ENCODE measurements at regions not wholly inside any gene's neighbourhood (a gene's known extent, or its start where the extent isn't known, plus 50 kb on each side); places are given as distances from the start of the nearest gene placed in this dataset.
A peak's percentile ranks its signal among the peaks of the same experiment; 100 is the strongest.

DNA sequence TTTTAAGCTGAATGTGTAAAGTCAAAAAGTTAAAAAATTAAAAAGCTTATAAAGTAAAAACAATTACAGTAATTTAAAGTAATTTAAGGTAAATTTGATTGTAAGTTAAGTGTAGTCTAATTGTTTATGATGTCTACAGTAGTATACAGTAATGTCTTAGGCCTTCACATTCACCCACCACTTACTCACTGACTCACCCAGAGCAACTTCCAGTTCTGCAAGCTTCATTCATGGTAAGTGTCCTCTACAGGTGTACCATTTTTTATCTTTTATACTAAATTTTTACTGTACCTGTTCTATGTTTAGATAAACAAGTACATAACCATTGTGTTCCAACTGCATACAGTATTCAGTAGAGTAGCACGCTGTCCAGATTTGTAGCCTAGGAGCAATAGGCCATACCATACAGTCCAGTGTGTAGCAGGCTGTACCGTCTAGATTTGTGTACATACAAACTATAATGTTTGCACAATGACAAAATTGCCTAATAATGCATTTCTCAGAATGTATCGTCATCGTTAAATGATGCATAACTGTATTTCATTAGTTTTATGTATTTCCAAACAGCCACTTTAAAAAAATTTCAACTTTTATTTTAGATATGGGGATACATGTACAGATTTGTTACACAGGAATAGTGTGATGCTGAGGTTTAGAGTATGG lies 319.3 kb downstream of the DYSF start:
- H3K27ac ChIP-seq, result no peak overlapping the region
- WGBS, 2 donors, result 96 to 98% methylated on average over 4 of the region's 4 CpGs
- H3K27me3 ChIP-seq, result no peaks in the 10 kb centered on the region
- no peak for ATAC-seq
- H3K36me3 ChIP-seq, result no peaks in the 10 kb centered on the region
- intact Hi-C loops (cut with DNase I), result no loop called here
- H3K4me3 ChIP-seq, result no peak overlapping the region
- no peaks in the 10 kb centered on the region for H3K4me1 ChIP-seq
- TF ChIP-seq, protein P1, sequence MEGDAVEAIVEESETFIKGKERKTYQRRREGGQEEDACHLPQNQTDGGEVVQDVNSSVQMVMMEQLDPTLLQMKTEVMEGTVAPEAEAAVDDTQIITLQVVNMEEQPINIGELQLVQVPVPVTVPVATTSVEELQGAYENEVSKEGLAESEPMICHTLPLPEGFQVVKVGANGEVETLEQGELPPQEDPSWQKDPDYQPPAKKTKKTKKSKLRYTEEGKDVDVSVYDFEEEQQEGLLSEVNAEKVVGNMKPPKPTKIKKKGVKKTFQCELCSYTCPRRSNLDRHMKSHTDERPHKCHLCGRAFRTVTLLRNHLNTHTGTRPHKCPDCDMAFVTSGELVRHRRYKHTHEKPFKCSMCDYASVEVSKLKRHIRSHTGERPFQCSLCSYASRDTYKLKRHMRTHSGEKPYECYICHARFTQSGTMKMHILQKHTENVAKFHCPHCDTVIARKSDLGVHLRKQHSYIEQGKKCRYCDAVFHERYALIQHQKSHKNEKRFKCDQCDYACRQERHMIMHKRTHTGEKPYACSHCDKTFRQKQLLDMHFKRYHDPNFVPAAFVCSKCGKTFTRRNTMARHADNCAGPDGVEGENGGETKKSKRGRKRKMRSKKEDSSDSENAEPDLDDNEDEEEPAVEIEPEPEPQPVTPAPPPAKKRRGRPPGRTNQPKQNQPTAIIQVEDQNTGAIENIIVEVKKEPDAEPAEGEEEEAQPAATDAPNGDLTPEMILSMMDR (IDR thresholded peaks at IDR 0.05), result no peak
- no peak for DNase-seq
- H3K9me3 ChIP-seq, result peaks cover 0 to 25% (median 9%) of the 10 kb centered on the region in 11 donors

DNA sequence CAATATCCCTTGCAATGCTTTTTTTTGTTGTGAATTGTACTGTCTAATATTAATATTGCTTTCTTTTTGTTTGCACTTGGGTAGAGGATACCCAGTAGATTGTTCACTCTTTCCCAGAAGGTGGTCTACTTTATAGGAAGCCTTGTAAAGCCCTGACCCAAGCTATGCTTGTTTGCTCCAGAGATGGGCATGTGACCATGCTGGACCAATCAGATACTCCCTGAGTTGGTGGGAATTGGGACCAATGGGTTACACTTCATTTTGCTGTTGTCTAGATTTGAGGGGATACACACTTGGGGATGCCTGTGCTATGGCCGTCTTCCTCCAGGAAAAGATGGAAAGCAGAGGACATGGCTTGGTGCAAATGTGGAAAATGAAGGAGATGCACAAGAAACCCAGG lies 314.3 kb downstream of the DYSF start:
- Histone ChIP-seq H3K27me3 (no peaks in the 10 kb centered on the region), H3K36me3 (no peaks in the 10 kb centered on the region), H3K27ac (no peak overlapping the region), H3K4me3 (no peak overlapping the region), H3K9me3 (peaks cover 0 to 22% (median 9%) of the 10 kb centered on the region in 11 donors), H3K4me1 (no peaks in the 10 kb centered on the region)
- ATAC-seq (no peak), DNase-seq (no peak)
- TF ChIP-seq, protein P1 (IDR thresholded peaks at IDR 0.05), result no peak
- WGBS, 2 donors, result 97 to 98% methylated on average over 1 of the region's 1 CpG
- intact Hi-C loops (cut with DNase I), result no loop called here

DNA sequence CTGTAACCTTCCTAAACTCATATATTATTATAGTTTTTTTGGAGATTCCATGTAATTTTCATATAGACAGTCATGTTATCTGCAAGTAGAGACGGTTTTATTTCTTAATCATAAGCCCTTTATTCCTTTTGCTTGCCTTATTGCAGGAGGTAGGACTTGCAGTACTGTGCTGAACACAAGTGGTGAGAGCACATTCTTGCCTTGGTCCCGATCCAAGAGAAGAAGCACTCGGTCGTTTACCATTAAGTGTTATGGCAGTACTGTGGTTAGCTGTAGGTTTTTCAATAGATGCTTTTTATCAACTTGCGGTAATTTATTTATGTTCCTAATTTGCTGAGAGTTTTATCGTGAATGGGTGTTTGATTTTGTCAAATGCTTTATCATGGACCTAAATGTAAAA lies 305.7 kb downstream of the DYSF start:
- H3K4me3 ChIP-seq, result no peak overlapping the region
- intact Hi-C loops (cut with DNase I), result no loop called here
- WGBS, 2 donors, result 46 to 64% methylated on average over 6 of the region's 6 CpGs

DNA sequence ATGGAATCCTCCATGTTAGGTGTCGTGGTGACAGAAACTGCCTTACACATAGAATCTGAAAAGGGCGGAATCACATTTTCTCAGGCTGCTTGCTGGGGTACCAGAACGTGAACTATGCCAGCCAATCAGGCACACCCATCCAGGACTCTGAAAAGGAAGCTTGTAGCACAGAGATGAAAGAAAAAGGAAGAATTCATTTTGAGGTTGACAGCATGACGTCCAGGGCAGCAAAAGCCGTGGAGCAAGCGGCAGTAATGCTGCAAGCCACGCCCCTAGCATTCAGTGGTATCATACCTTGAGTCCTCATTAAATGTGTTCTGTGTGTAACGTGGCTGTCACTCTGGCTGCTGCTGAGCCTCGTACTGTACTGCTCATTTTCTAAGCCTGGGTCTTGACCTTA lies 304.0 kb downstream of the DYSF start:
- Histone ChIP-seq H3K9me3 (no peaks in the 10 kb centered on the region), H3K27ac (no peak overlapping the region), H3K4me3 (no peak overlapping the region), H3K27me3 (no peaks in the 10 kb centered on the region), H3K36me3 (no peaks in the 10 kb centered on the region), H3K4me1 (no peaks in the 10 kb centered on the region)
- DNase-seq, result no peak
- ATAC-seq, result no peak
- TF ChIP-seq, protein P1 (IDR thresholded peaks at IDR 0.05), result no peak
- 86 to 88% methylated on average over 9 of the region's 9 CpGs for WGBS, 2 donors
- intact Hi-C loops (cut with DNase I), result no loop called here

More for the DNA sequence above, 305.7 kb downstream of the DYSF start:
- peak in 1 of 8 donors; percentile 46 for ATAC-seq
- Histone ChIP-seq H3K27ac (no peak overlapping the region), H3K9me3 (no peaks in the 10 kb centered on the region), H3K27me3 (no peaks in the 10 kb centered on the region), H3K4me1 (no peaks in the 10 kb centered on the region), H3K36me3 (no peaks in the 10 kb centered on the region)
- TF ChIP-seq, protein P1 (IDR thresholded peaks at IDR 0.05), result no peak
- DNase-seq, result no peak
